ENCODE measurements at regions not wholly inside any gene's neighbourhood (a gene's known extent, or its start where the extent isn't known, plus 50 kb on each side); places are given as distances from the start of the nearest gene placed in this dataset.
A peak's percentile ranks its signal among the peaks of the same experiment; 100 is the strongest.

GRCh38 chr5:2180456-2180855, 297.7 kb upstream of the IRX4 start:
- DNase-seq: no peak

- DNase-seq: no peak
Observed at GRCh38 chr5:2179861-2180260, 297.1 kb upstream of the IRX4 start.

- no peak for DNase-seq
Observed at GRCh38 chr5:2178528-2178927, 295.8 kb upstream of the IRX4 start.

- DNase-seq: no peak
Observed at GRCh38 chr5:2178071-2178477, 295.3 kb upstream of the IRX4 start.

GRCh38 chr5:2177244-2177643, 294.5 kb upstream of the IRX4 start:
- DNase-seq: no peak

- no peak for DNase-seq
Observed at GRCh38 chr5:2176581-2176980, 293.9 kb upstream of the IRX4 start.

- no peak for DNase-seq
Observed at GRCh38 chr5:2175842-2176404, 293.2 kb upstream of the IRX4 start.

- DNase-seq: no peak
Observed at GRCh38 chr5:2175041-2175440, 292.3 kb upstream of the IRX4 start.

- DNase-seq: no peak
Observed at GRCh38 chr5:2174538-2174937, 291.8 kb upstream of the IRX4 start.

- peak in 1 of 3 experiments; percentile 84 for DNase-seq
Observed at GRCh38 chr5:2173151-2173834, 290.6 kb upstream of the IRX4 start.

GRCh38 chr5:2172471-2172870, 289.7 kb upstream of the IRX4 start:
- peak in 1 of 3 experiments; percentile 31 for DNase-seq

- DNase-seq: peak in 1 of 3 experiments; percentile 40
Observed at GRCh38 chr5:2170761-2171160, 288.0 kb upstream of the IRX4 start.

- DNase-seq: peak in 2 of 3 experiments; percentile 34 to 76
Observed at GRCh38 chr5:2169850-2170760, 287.4 kb upstream of the IRX4 start.

- DNase-seq: no peak
Observed at GRCh38 chr5:2169430-2169808, 286.7 kb upstream of the IRX4 start.

GRCh38 chr5:2168601-2169429, 286.1 kb upstream of the IRX4 start:
- no peak for DNase-seq

GRCh38 chr5:2167671-2168070, 284.9 kb upstream of the IRX4 start:
- no peak for DNase-seq

GRCh38 chr5:2166979-2167377, 284.3 kb upstream of the IRX4 start:
- DNase-seq: peak in 1 of 3 experiments; percentile 40

GRCh38 chr5:2166306-2166978, 283.7 kb upstream of the IRX4 start:
- no peak for DNase-seq

- DNase-seq: no peak
Observed at GRCh38 chr5:2165615-2166305, 283.0 kb upstream of the IRX4 start.

GRCh38 chr5:2165203-2165602, 282.5 kb upstream of the IRX4 start:
- DNase-seq: no peak

- DNase-seq: no peak
Observed at GRCh38 chr5:2164586-2164985, 281.9 kb upstream of the IRX4 start.

All from NCI-H1417 (cell line).